ENCODE measurements at regions not wholly inside any gene's neighbourhood (a gene's known extent, or its start where the extent isn't known, plus 50 kb on each side); places are given as distances from the start of the nearest gene placed in this dataset.

GRCh38 chr1:82600314-82600713, 799.6 kb downstream of the ADGRL2 start:
- Histone ChIP-seq H3K27me3 (ENCODE audit: control insufficient read depth in 2 of 2, insufficient read depth in 1 of 2, low read length in 1 of 2) (no peaks in the 10 kb centered on the region), H3K36me3 (ENCODE audit: control insufficient read depth in 2 of 2, insufficient read depth in 2 of 2, low read length in 1 of 2) (no peaks in the 10 kb centered on the region)
- no peak for DNase-seq (ENCODE audit: low read depth in 6 of 9, low spot score in 9 of 9)

GRCh38 chr1:82598812-82599211, 798.1 kb downstream of the ADGRL2 start:
- no peak overlapping the region for H3K27ac ChIP-seq (ENCODE audit: low read depth in 1 of 2, low read length in 1 of 2)
- H3K9me3 ChIP-seq (ENCODE audit: control insufficient read depth in 2 of 2, insufficient read depth in 1 of 2, low read length in 1 of 2), result no peaks in the 10 kb centered on the region
- peak in 1 of 9 donors; percentile 9 for DNase-seq (ENCODE audit: low read depth in 6 of 9, low spot score in 9 of 9)
- no peaks in the 10 kb centered on the region for H3K36me3 ChIP-seq (ENCODE audit: control insufficient read depth in 2 of 2, insufficient read depth in 2 of 2, low read length in 1 of 2)
- no peaks in the 10 kb centered on the region for H3K27me3 ChIP-seq (ENCODE audit: control insufficient read depth in 2 of 2, insufficient read depth in 1 of 2, low read length in 1 of 2)
- no peaks in the 10 kb centered on the region for H3K4me1 ChIP-seq (ENCODE audit: control insufficient read depth in 2 of 2, insufficient read depth in 2 of 2, low read length in 2 of 2)
- H3K4me3 ChIP-seq (ENCODE audit: low read length in 2 of 2), result no peak overlapping the region

More at GRCh38 chr1:82600314-82600713, 799.6 kb downstream of the ADGRL2 start:
- Histone ChIP-seq H3K4me3 (ENCODE audit: low read length in 2 of 2) (no peak overlapping the region), H3K9me3 (ENCODE audit: control insufficient read depth in 2 of 2, insufficient read depth in 1 of 2, low read length in 1 of 2) (no peaks in the 10 kb centered on the region), H3K4me1 (ENCODE audit: control insufficient read depth in 2 of 2, insufficient read depth in 2 of 2, low read length in 2 of 2) (no peaks in the 10 kb centered on the region), H3K27ac (ENCODE audit: low read depth in 1 of 2, low read length in 1 of 2) (no peak overlapping the region)

GRCh38 chr1:82598337-82598736, 797.6 kb downstream of the ADGRL2 start:
- no peaks in the 10 kb centered on the region for H3K9me3 ChIP-seq (ENCODE audit: control insufficient read depth in 2 of 2, insufficient read depth in 1 of 2, low read length in 1 of 2)
- no peaks in the 10 kb centered on the region for H3K4me1 ChIP-seq (ENCODE audit: control insufficient read depth in 2 of 2, insufficient read depth in 2 of 2, low read length in 2 of 2)
- H3K27ac ChIP-seq (ENCODE audit: low read depth in 1 of 2, low read length in 1 of 2), result no peak overlapping the region
- no peaks in the 10 kb centered on the region for H3K36me3 ChIP-seq (ENCODE audit: control insufficient read depth in 2 of 2, insufficient read depth in 2 of 2, low read length in 1 of 2)
- H3K4me3 ChIP-seq (ENCODE audit: low read length in 2 of 2), result no peak overlapping the region
- no peak for DNase-seq (ENCODE audit: low read depth in 6 of 9, low spot score in 9 of 9)
- no peaks in the 10 kb centered on the region for H3K27me3 ChIP-seq (ENCODE audit: control insufficient read depth in 2 of 2, insufficient read depth in 1 of 2, low read length in 1 of 2)

- Histone ChIP-seq H3K27ac (ENCODE audit: low read depth in 1 of 2, low read length in 1 of 2) (no peak overlapping the region), H3K4me3 (ENCODE audit: low read length in 2 of 2) (no peak overlapping the region), H3K4me1 (ENCODE audit: control insufficient read depth in 2 of 2, insufficient read depth in 2 of 2, low read length in 2 of 2) (no peaks in the 10 kb centered on the region), H3K36me3 (ENCODE audit: control insufficient read depth in 2 of 2, insufficient read depth in 2 of 2, low read length in 1 of 2) (no peaks in the 10 kb centered on the region), H3K9me3 (ENCODE audit: control insufficient read depth in 2 of 2, insufficient read depth in 1 of 2, low read length in 1 of 2) (no peaks in the 10 kb centered on the region), H3K27me3 (ENCODE audit: control insufficient read depth in 2 of 2, insufficient read depth in 1 of 2, low read length in 1 of 2) (no peaks in the 10 kb centered on the region)
- no peak for DNase-seq (ENCODE audit: low read depth in 6 of 9, low spot score in 9 of 9)
- 94% methylated on average over 3 of the region's 3 CpGs for WGBS
These were observed 796.9 kb downstream of the ADGRL2 start for GRCh38 chr1:82597649-82598048.

- Histone ChIP-seq H3K4me1 (ENCODE audit: control insufficient read depth in 2 of 2, insufficient read depth in 2 of 2, low read length in 2 of 2) (no peaks in the 10 kb centered on the region), H3K27ac (ENCODE audit: low read depth in 1 of 2, low read length in 1 of 2) (no peak overlapping the region), H3K9me3 (ENCODE audit: control insufficient read depth in 2 of 2, insufficient read depth in 1 of 2, low read length in 1 of 2) (no peaks in the 10 kb centered on the region), H3K27me3 (ENCODE audit: control insufficient read depth in 2 of 2, insufficient read depth in 1 of 2, low read length in 1 of 2) (no peaks in the 10 kb centered on the region), H3K4me3 (ENCODE audit: low read length in 2 of 2) (no peak overlapping the region), H3K36me3 (ENCODE audit: control insufficient read depth in 2 of 2, insufficient read depth in 2 of 2, low read length in 1 of 2) (no peaks in the 10 kb centered on the region)
- 99% methylated on average over 1 of the region's 1 CpG for WGBS
- no peak for DNase-seq (ENCODE audit: low read depth in 6 of 9, low spot score in 9 of 9)
These were observed 796.4 kb downstream of the ADGRL2 start for GRCh38 chr1:82597141-82597540.

- H3K9me3 ChIP-seq (ENCODE audit: control insufficient read depth in 2 of 2, insufficient read depth in 1 of 2, low read length in 1 of 2), result no peaks in the 10 kb centered on the region
- no peaks in the 10 kb centered on the region for H3K36me3 ChIP-seq (ENCODE audit: control insufficient read depth in 2 of 2, insufficient read depth in 2 of 2, low read length in 1 of 2)
- H3K4me3 ChIP-seq (ENCODE audit: low read length in 2 of 2), result no peak overlapping the region
- 46% methylated on average over 2 of the region's 2 CpGs for WGBS
- no peaks in the 10 kb centered on the region for H3K4me1 ChIP-seq (ENCODE audit: control insufficient read depth in 2 of 2, insufficient read depth in 2 of 2, low read length in 2 of 2)
- H3K27me3 ChIP-seq (ENCODE audit: control insufficient read depth in 2 of 2, insufficient read depth in 1 of 2, low read length in 1 of 2), result no peaks in the 10 kb centered on the region
- no peak for DNase-seq (ENCODE audit: low read depth in 6 of 9, low spot score in 9 of 9)
- no peak overlapping the region for H3K27ac ChIP-seq (ENCODE audit: low read depth in 1 of 2, low read length in 1 of 2)
These were observed 792.8 kb downstream of the ADGRL2 start for GRCh38 chr1:82593561-82593960.

GRCh38 chr1:82589588-82589987, 788.9 kb downstream of the ADGRL2 start:
- H3K27ac ChIP-seq (ENCODE audit: low read depth in 1 of 2, low read length in 1 of 2), result no peak overlapping the region
- H3K27me3 ChIP-seq (ENCODE audit: control insufficient read depth in 2 of 2, insufficient read depth in 1 of 2, low read length in 1 of 2), result no peaks in the 10 kb centered on the region
- DNase-seq (ENCODE audit: low read depth in 6 of 9, low spot score in 9 of 9), result no peak
- no peak overlapping the region for H3K4me3 ChIP-seq (ENCODE audit: low read length in 2 of 2)
- H3K36me3 ChIP-seq (ENCODE audit: control insufficient read depth in 2 of 2, insufficient read depth in 2 of 2, low read length in 1 of 2), result no peaks in the 10 kb centered on the region
- H3K9me3 ChIP-seq (ENCODE audit: control insufficient read depth in 2 of 2, insufficient read depth in 1 of 2, low read length in 1 of 2), result peaks cover 0 to 1% of the 10 kb centered on the region in 2 donors
- no peaks in the 10 kb centered on the region for H3K4me1 ChIP-seq (ENCODE audit: control insufficient read depth in 2 of 2, insufficient read depth in 2 of 2, low read length in 2 of 2)
- WGBS, result 95% methylated on average over 5 of the region's 5 CpGs

GRCh38 chr1:82587371-82587770, 786.6 kb downstream of the ADGRL2 start:
- H3K27ac ChIP-seq (ENCODE audit: low read depth in 1 of 2, low read length in 1 of 2), result no peak overlapping the region
- peaks cover 0 to 1% of the 10 kb centered on the region in 2 donors for H3K9me3 ChIP-seq (ENCODE audit: control insufficient read depth in 2 of 2, insufficient read depth in 1 of 2, low read length in 1 of 2)
- WGBS, result 95% methylated on average over 1 of the region's 1 CpG
- no peaks in the 10 kb centered on the region for H3K4me1 ChIP-seq (ENCODE audit: control insufficient read depth in 2 of 2, insufficient read depth in 2 of 2, low read length in 2 of 2)
- no peak overlapping the region for H3K4me3 ChIP-seq (ENCODE audit: low read length in 2 of 2)
- no peaks in the 10 kb centered on the region for H3K27me3 ChIP-seq (ENCODE audit: control insufficient read depth in 2 of 2, insufficient read depth in 1 of 2, low read length in 1 of 2)
- no peak for DNase-seq (ENCODE audit: low read depth in 6 of 9, low spot score in 9 of 9)
- H3K36me3 ChIP-seq (ENCODE audit: control insufficient read depth in 2 of 2, insufficient read depth in 2 of 2, low read length in 1 of 2), result no peaks in the 10 kb centered on the region

GRCh38 chr1:82586473-82586872, 785.7 kb downstream of the ADGRL2 start:
- Histone ChIP-seq H3K4me3 (ENCODE audit: low read length in 2 of 2) (no peak overlapping the region), H3K4me1 (ENCODE audit: control insufficient read depth in 2 of 2, insufficient read depth in 2 of 2, low read length in 2 of 2) (no peaks in the 10 kb centered on the region), H3K9me3 (ENCODE audit: control insufficient read depth in 2 of 2, insufficient read depth in 1 of 2, low read length in 1 of 2) (peaks cover 0 to 1% of the 10 kb centered on the region in 2 donors), H3K36me3 (ENCODE audit: control insufficient read depth in 2 of 2, insufficient read depth in 2 of 2, low read length in 1 of 2) (no peaks in the 10 kb centered on the region), H3K27me3 (ENCODE audit: control insufficient read depth in 2 of 2, insufficient read depth in 1 of 2, low read length in 1 of 2) (no peaks in the 10 kb centered on the region), H3K27ac (ENCODE audit: low read depth in 1 of 2, low read length in 1 of 2) (no peak overlapping the region)
- DNase-seq (ENCODE audit: low read depth in 6 of 9, low spot score in 9 of 9), result no peak

- no peak overlapping the region for H3K4me3 ChIP-seq (ENCODE audit: low read length in 2 of 2)
- H3K27me3 ChIP-seq (ENCODE audit: control insufficient read depth in 2 of 2, insufficient read depth in 1 of 2, low read length in 1 of 2), result no peaks in the 10 kb centered on the region
- peaks cover 0 to 1% of the 10 kb centered on the region in 2 donors for H3K9me3 ChIP-seq (ENCODE audit: control insufficient read depth in 2 of 2, insufficient read depth in 1 of 2, low read length in 1 of 2)
- no peak for DNase-seq (ENCODE audit: low read depth in 6 of 9, low spot score in 9 of 9)
- 52% methylated on average over 3 of the region's 3 CpGs for WGBS
- no peaks in the 10 kb centered on the region for H3K36me3 ChIP-seq (ENCODE audit: control insufficient read depth in 2 of 2, insufficient read depth in 2 of 2, low read length in 1 of 2)
- H3K4me1 ChIP-seq (ENCODE audit: control insufficient read depth in 2 of 2, insufficient read depth in 2 of 2, low read length in 2 of 2), result no peaks in the 10 kb centered on the region
- H3K27ac ChIP-seq (ENCODE audit: low read depth in 1 of 2, low read length in 1 of 2), result no peak overlapping the region
These were observed 781.6 kb downstream of the ADGRL2 start for GRCh38 chr1:82582347-82582746.
